Glomerular endothelial cell (primary cell): ENCODE measurements at regions not wholly inside any gene's neighbourhood (a gene's known extent, or its start where the extent isn't known, plus 50 kb on each side); places are given as distances from the start of the nearest gene placed in this dataset.
"Not testable (repeated sequence)": the region's sequence is repeated elsewhere in the genome, so short reads cannot be mapped to it uniquely, and the experiment has no call there.

Experiments
- DNase-seq: peaks from one replicate; pipeline ENCODE4 v3.0.0-alpha.2; 2011; ENCODE audit warnings: low read depth, low spot score; ENCODE audit errors: extremely low read depth

DNA sequence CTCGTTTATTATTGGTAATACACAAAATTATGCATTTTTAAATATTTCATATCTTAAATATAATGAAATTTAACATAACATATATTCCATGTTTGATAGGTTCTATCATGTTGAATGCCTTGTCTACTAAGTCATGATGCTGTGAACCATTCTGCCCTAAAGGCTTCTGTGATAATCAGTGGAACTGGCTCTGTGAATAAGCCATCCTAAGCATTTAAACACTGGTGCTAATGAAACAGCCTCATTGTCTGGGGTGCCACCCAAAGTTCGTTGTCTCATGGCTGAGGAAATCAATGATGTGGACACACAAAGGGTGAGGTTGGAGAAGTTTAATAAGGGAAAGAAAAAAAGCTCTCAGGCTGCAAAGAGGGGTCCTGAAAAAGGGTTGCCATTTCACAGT lies 264.7 kb upstream of the ZRANB2 start:
- DNase-seq: no peak

DNA sequence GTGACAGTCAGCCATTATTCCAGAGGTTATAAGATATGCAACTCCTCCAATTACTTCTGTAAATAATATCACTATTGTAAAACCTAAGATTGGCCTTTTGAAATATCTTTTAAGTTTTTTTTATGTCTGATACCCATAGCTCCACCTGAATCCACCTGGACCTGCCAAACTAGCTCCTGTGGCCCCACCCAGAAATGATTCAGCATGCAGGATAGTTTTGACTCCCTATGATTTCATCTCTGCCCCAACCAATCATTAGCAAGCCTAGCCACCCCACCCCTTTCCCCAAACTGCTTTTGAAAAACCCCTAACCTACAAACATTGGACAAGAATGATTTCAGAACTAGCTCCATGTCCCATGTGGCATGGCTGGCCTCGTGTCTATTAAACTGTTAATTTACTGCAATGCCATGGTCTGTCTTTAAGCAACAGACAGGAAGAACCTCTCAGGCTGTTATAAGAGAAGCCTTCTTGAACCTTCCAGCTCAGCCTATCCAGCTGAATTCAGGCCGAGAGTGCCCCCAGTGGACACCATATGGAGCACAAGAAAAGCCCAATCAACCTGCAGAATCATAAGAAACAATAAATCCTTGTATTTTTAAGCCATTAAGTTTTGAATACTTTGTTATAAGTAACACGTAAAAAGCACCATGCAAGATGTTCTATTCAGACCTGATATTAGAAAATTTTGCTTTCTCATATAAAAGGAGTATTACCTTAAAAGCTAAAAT lies 263.0 kb upstream of the ZRANB2 start:
- DNase-seq: no peak

DNA sequence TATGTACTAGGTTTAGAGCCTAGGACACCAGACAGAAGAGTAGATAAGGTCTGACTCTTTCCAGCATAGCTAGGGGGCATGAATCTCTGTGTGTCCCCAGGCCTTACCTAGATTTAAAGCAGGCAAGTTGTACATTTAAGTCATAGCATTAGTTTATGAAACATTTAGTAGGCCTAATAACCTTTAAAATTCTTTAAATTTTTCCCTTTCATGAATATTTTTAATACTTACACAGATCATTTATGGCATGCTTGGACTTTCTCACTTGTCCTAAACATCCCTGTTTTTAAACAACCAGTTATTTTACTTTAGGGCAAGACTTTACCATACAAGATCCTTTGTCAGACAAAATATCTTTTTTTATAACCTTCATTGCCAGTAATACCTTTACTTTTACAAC lies 258.4 kb upstream of the ZRANB2 start:
- no peak for DNase-seq

- no peak for DNase-seq
Measured at GRCh38 chr1:71330991-71331390, 250.2 kb upstream of the ZRANB2 start.

GRCh38 chr1:71324671-71325267 lies 243.9 kb upstream of the ZRANB2 start:
- no peak for DNase-seq

DNA sequence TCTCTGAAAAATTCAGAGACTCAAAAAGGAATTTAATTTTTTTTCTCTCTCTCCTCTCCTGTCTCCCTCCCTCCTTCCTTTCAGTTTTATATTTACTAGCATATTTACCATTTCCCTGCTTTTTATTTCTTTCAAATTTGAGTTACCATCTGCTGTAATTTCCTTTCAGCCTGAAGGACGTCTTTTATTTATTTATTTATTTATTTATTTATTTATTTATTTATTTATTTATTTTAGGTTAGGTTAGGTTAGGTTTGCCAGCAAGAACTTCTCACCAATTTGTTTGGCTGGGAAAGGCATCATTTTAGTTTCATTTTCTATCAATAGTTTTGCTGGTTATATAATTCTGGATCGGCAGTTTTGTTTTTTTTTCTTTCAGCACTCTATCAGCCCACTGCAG lies 231.7 kb upstream of the ZRANB2 start:
- no peak for DNase-seq

DNA sequence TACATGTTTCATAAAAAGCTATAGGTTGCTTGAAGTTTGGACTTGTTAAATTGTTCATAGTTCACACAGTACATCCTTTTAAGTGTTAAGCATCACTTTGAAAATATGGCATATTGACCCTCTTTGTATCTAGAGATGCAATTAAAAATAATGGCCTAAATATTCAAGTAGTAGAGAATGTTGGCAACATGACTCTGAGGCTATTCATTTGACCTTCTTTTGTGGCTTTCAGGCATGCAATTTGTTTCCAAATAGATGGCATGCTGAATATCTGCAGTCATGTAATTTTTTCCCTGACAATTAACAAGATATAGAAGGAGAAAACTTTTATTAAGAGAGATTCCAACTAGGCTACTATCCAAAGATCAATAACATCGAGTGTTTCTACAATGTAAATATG lies 230.5 kb upstream of the ZRANB2 start:
- no peak for DNase-seq

- DNase-seq: no peak
Measured at GRCh38 chr1:71307451-71307850, 226.6 kb upstream of the ZRANB2 start.

DNA sequence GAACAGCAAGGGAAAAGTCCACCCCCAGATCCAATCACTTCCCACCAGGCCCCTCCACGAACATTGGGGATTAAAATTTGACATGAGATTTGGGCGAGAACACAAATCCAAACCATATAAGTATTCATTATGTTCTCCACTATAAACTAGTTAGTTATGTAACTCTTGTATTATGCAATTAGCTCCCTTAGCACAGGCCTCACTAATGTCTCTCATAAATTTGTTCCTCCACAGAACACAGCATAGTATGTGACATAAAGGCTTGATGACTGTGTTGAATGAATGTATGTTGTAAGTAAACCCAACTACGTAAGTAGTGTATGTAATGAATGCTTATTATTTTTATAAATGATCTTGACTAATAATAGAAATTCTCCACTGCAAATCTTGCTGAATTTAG lies 223.3 kb upstream of the ZRANB2 start:
- DNase-seq: no peak

DNA sequence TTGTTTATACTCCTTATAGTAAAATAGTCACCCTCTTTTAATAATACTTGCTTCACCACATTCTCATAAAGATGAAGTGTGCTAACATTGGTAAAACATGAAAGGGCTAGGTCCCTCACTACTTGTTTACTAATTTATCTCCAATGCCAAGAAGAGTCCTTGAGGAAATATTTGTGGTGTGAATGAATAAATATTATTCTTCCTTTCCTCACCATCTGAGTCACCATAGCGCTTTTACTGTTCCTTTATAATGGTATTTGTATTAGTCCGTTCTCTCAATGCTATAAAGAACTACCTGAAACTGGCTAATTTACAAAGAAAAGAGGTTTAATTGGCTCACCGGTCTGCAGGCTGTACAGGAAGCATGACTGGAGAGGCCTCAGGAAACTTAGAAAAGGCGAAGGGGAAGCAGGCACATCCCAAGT lies 222.8 kb upstream of the ZRANB2 start:
- DNase-seq: no peak

DNA sequence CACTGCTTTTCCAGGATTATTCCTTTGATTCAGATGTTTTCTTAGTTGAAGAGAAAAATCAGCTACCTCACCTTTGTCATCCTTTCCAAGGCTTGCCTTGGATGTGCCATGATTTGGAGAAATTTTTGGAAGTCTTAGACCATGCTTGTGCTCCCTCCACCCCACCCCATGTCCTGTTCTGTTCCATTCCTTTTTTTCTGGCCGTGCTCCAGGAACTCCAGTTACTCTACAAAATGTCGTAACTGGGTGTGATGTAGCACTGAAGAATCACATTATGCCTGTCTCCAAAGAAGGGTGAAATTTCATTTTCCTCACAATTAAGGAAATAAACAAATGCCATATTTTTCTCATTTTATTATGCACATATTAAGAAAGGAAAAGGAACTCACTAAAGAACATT lies 217.8 kb upstream of the ZRANB2 start:
- no peak for DNase-seq

DNA sequence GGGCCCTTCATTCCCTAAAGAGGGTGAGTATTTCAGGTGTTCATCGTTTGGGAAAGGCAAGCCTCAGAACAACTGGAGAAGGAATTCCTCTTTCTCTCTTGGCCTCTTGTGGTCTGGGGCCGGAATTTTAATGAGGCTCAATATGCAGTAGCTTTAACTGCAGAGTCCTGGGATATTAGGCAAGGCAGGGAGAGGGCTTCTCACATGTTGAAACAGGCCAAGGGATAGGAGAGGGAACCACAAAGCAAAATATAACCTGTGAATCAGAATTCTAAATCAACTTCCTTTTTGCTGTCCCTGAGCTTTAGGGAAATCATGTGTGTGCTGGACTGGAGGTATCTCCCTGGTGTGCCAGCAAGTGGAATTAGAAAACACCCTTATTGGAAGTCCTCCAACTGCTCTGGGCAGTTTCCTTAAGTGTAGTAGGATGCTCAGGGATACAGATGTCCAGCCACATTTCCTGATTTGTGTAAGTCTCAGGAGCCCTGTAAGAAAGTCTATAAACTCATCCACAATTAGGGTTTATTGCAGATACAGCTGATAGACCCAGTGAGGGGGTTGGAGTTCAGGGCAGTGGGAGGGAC lies 215.8 kb upstream of the ZRANB2 start:
- no peak for DNase-seq

DNA sequence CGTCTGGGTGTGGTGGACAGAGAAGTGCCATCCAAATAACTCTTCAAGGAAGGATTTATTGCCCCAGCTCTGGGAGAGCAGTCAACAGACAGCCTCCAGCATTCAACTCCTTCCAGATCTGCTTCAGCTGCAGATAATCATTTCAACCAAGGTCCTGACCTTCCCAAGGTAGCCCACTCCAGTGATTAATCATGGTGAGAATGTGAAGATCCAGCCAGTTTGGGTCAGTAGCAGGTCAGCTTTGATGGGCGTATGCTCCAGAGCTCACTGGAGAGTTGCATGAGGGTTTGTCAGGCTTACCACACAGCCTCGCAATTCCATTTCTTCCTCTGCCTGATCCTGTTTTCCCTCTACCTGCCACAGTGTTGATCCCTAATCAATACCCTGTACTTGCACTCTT lies 214.5 kb upstream of the ZRANB2 start:
- no peak for DNase-seq

GRCh38 chr1:71294178-71294577 lies 213.3 kb upstream of the ZRANB2 start:
- DNase-seq: no peak

DNA sequence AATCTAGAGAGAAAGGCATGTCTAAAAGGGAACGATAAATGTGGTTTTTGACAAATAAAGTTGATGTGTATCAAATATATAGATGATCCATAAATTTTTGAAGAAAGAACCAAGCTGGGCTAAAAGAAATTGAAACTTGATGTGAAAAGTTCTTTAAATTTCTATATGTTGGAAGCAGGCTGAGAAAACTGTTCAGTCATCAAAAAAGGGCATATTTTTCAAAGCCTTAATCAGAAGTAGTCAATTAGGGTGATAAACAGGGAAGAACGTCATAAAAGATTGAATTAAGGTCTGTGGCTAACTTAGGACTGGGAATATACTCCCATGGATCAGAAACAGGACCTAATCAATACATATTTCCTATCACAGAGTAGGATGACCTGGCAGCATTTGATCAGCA lies 211.4 kb upstream of the ZRANB2 start:
- no peak for DNase-seq

- not testable (repeated sequence) for DNase-seq
Measured at GRCh38 chr1:71290506-71291237, 209.8 kb upstream of the ZRANB2 start.

DNA sequence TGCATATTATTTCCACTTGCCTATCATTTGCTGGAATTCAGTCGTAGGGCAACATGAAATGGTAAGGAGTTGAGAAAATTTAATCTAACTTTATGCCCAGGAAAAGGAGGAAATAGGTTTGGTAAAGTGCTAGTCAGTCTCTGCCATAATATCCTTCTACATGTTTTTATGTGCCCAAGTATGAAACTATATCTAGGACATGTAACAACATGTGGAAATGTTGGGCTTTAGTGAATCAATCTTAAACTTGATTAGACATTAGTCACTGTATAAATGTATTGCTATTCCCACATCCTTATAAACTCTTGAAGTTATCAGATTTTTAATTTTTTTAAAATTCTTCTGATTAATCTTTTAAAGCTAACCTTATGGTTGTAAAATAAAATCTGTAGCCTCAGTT lies 204.7 kb upstream of the ZRANB2 start:
- DNase-seq: no peak

DNA sequence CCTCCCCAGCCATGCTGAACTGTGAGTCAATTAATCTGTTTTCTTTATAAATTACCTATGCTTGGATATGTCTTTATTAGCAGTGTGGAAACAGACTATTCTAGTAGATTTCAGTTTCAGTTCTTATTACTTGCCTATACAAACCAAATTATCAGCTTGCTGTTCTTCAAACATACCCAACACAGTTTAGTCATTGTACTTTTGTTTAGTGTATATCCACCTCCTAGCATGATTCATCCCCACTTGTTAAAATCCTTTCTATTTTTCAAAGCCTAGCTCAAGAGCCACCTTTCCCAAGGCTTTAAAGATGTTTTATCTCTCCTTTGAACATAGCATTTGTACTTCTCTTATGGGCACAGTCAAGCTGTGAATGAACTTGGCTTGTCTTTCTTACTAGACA lies 195.6 kb upstream of the ZRANB2 start:
- DNase-seq: no peak

DNA sequence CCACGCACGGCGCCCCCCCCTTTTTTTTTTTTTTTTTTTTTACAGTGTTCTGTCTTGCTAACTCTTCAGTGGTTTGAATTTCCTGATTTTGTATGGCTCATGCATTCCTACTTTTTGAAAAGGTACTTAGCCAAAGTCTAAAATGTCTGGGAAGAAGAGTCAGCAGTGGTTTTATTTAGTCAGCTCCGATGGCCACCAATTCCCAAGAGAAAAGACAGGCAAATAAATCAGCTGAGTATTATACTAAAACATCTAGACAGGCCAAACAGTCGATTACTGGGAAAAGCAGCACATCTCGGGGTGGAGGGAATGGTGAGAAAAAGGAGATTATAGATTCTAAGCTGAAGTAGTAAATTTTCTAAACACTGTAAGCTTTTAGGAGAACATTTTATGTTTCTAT lies 192.5 kb upstream of the ZRANB2 start:
- DNase-seq: no peak

DNA sequence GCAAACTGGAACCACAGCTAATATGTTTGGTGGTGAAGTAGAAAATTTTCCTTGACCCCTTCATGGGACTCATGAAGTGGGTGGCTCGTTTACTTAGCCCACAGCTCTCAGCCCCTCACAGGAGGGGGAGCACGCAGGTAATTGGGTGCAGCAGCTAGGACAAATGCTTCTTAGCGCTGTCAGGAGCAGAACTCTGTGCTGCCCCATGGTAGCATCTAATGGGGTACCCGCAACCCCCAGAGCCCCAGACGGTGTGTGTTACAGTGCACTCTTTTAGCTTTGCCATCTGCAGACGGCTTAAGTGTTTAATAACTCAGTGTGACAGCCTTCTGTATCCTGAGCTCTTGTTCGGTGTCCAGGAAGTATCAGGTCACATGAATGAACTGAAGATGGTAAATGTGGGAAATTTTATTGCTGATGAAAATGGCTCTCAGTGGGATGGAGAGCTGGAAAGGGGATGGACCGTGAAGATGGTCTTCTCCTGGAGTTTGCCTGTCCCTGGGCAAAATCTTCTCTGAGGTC lies 189.6 kb upstream of the ZRANB2 start:
- no peak for DNase-seq

GRCh38 chr1:71269818-71270217 lies 189.0 kb upstream of the ZRANB2 start:
- DNase-seq: no peak

- no peak for DNase-seq
Measured at GRCh38 chr1:71269179-71269578, 188.3 kb upstream of the ZRANB2 start.
